Right cardiac atrium (tissue), 5 donors: ENCODE measurements at regions not wholly inside any gene's neighbourhood (a gene's known extent, or its start where the extent isn't known, plus 50 kb on each side); places are given as distances from the start of the nearest gene placed in this dataset.

Experiments
- ATAC-seq, 2 donors: fragments of 200-7000 bp; cut with Tn5 transposase; one replicate each; pipeline versions ENCODE4 v1.8.0 to v1.9.1; 2020; ENCODE audit warnings: moderate library complexity in 2 of 2, mild to moderate bottlenecking in 1 of 2
- DNase-seq, 3 donors: peaks; one replicate each; pipeline ENCODE4 v3.0.0-alpha.2; 2020
- H3K27ac ChIP-seq: one replicate; pipeline ENCODE4 v1.5.1; 2013; ENCODE audit warnings: mild to moderate bottlenecking, low read length, control low read depth, moderate library complexity
- H3K27me3 ChIP-seq: one replicate; pipeline ENCODE4 v1.6.1; 2013; ENCODE audit not compliant: control insufficient read depth, insufficient read depth
- H3K4me1 ChIP-seq: one replicate; pipeline ENCODE4 v1.6.1; 2013; ENCODE audit warnings: low read length; ENCODE audit not compliant: control insufficient read depth, insufficient read depth
- H3K4me3 ChIP-seq: one replicate; pipeline ENCODE4 v1.5.1; 2013; ENCODE audit warnings: low read length, control low read depth
- H3K9me3 ChIP-seq: one replicate; pipeline ENCODE4 v1.6.1; 2013; ENCODE audit warnings: low read length; ENCODE audit not compliant: control insufficient read depth
- WGBS: extraction: QIAGEN DNeasy Blood & Tissue Kit; methylation state at CpG from one replicate; pipeline ENCODE4 v1.1.7; 2013; 5-methylcytosine and 5-hydroxymethylcytosine counted together
- intact Hi-C, 4 donors: fragments of 100-400 bp; cut with DNase I; formaldehyde crosslinking; loops; one replicate each; pipeline versions ENCODE4 v1.11.0 to v1.14.0; 2022 to 2023
- donor health status: healthy with polysubstance abuse.
- donor health status: DM: no; HTN: yes; CAD: no.
- donor health status: DM: no; HTN: no; CAD: no.
- donor health status: DM: no; HTN: yes; CAD: no; lungs with severe emphysema.
- donor health status: DM: yes; HTN: yes; CAD: no.

DNA sequence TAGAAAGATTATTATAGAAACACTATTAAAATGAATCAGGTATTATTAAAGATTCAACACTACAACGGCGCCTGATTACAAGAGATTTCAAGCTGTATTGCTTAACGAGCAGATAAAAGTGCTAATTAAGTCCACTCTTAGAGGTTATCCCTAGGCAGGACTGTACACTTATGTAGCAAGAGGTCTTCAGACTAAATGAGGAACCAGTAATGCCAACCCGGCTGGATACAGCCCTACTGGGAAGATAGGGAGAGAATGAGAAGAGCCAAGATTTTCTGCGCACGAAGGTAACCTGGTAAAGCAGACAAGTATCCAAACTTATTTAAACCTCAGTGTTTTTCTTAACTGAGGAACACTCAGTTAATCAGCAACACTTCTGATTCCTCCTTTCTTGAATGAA is 115.7 kb upstream of the HIVEP3 start:
- H3K9me3 ChIP-seq: no peaks in the 10 kb centered on the region
- DNase-seq: peak in 1 of 3 donors; percentile 27
- no peak for ATAC-seq
- intact Hi-C loops: loop anchor here in 2 of 4 donors (10.0 kb wide), 2 partner anchors 110 to 220 kb away; no protein-coding TSS in a partner anchor
- no peaks in the 10 kb centered on the region for H3K27me3 ChIP-seq
- no peak overlapping the region for H3K27ac ChIP-seq
- H3K4me1 ChIP-seq: no peaks in the 10 kb centered on the region
- 57% methylated on average over 6 of the region's 6 CpGs for WGBS
- H3K4me3 ChIP-seq: peak overlapping the region; percentile 81

GRCh38 chr1:42033629-42034028 is 114.9 kb upstream of the HIVEP3 start:
- intact Hi-C loops: loop anchor here in 2 of 4 donors (10.0 kb wide), 2 partner anchors 109 to 219 kb away; no protein-coding TSS in a partner anchor

GRCh38 chr1:42017730-42018129 is 99.0 kb upstream of the HIVEP3 start:
- H3K9me3 ChIP-seq: no peaks in the 10 kb centered on the region
- intact Hi-C loops: no loop called here
- WGBS: 98% methylated on average over 3 of the region's 3 CpGs
- no peak for DNase-seq
- H3K4me3 ChIP-seq: no peak overlapping the region
- no peaks in the 10 kb centered on the region for H3K27me3 ChIP-seq
- ATAC-seq: no peak
- H3K4me1 ChIP-seq: peaks cover 4% of the 10 kb centered on the region
- H3K27ac ChIP-seq: no peak overlapping the region

More at GRCh38 chr1:42033629-42034028, 114.9 kb upstream of the HIVEP3 start:
- Histone ChIP-seq H3K4me1 (no peaks in the 10 kb centered on the region), H3K9me3 (no peaks in the 10 kb centered on the region), H3K4me3 (no peak overlapping the region), H3K27ac (no peak overlapping the region), H3K27me3 (no peaks in the 10 kb centered on the region)
- WGBS: 78% methylated on average over 1 of the region's 1 CpG
- ATAC-seq (no peak), DNase-seq (no peak)

DNA sequence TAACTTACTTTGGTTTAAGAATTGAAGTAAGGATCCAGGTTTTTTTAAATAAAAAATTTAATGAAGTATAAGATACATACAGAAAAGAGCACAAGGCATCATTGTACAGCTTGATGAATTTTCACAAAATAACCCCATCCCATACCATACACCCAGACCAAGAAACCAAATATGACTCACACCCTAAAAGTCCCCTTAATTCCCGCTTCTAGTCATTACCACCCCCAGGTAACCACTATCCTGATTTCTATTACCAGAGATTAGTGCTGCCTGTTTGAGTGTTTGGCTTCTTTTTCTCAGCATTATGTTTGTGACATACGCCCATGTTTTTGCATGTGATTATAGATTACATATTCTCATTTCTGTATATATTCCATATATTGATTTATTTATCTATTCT is 98.5 kb upstream of the HIVEP3 start:
- intact Hi-C loops: no loop called here
- WGBS: 95% methylated on average over 2 of the region's 2 CpGs
- no peaks in the 10 kb centered on the region for H3K9me3 ChIP-seq
- ATAC-seq (no peak), DNase-seq (no peak)
- peaks cover 4% of the 10 kb centered on the region for H3K4me1 ChIP-seq
- no peak overlapping the region for H3K4me3 ChIP-seq
- H3K27ac ChIP-seq: no peak overlapping the region
- no peaks in the 10 kb centered on the region for H3K27me3 ChIP-seq

DNA sequence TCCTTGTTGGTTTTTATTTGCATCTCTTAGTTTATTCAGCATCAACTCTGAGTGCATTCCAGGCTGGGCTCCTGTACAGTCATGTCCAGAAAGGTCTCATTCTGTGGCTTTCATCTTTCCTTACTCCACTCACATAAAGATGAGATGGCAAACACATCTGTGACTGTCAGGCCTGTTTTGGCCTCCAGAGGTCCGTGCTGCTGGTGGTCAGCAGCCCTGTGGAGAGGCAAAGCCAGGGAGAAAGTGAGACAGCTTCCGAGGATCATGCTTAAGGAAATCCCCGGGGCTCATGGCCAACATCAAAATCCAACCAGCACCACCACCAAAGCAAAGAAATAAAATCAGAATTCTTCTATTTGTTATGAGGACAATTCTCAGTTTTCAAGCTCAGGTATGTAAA is 96.1 kb upstream of the HIVEP3 start:
- intact Hi-C loops: no loop called here
- peaks cover 4% of the 10 kb centered on the region for H3K4me1 ChIP-seq
- no peak overlapping the region for H3K4me3 ChIP-seq
- DNase-seq (no peak), ATAC-seq (no peak)
- H3K27me3 ChIP-seq: no peaks in the 10 kb centered on the region
- 80% methylated on average over 3 of the region's 3 CpGs for WGBS
- no peaks in the 10 kb centered on the region for H3K9me3 ChIP-seq
- H3K27ac ChIP-seq: no peak overlapping the region

- H3K4me1 ChIP-seq: peaks cover 4% of the 10 kb centered on the region
- no peak overlapping the region for H3K4me3 ChIP-seq
- WGBS: 45% methylated on average over 7 of the region's 7 CpGs
Observed at GRCh38 chr1:42013881-42014470, 95.3 kb upstream of the HIVEP3 start.

GRCh38 chr1:42012852-42013251 is 94.1 kb upstream of the HIVEP3 start:
- no peak overlapping the region for H3K27ac ChIP-seq
- no peaks in the 10 kb centered on the region for H3K27me3 ChIP-seq
- intact Hi-C loops: no loop called here
- H3K9me3 ChIP-seq: no peaks in the 10 kb centered on the region
- no peak overlapping the region for H3K4me3 ChIP-seq
- H3K4me1 ChIP-seq: peaks cover 4% of the 10 kb centered on the region
- WGBS: 72% methylated on average over 1 of the region's 1 CpG
- ATAC-seq: no peak
- no peak for DNase-seq

More at GRCh38 chr1:42013881-42014470, 95.3 kb upstream of the HIVEP3 start:
- H3K27ac ChIP-seq: no peak overlapping the region
- ATAC-seq (no peak), DNase-seq (no peak)
- H3K27me3 ChIP-seq: no peaks in the 10 kb centered on the region
- no peaks in the 10 kb centered on the region for H3K9me3 ChIP-seq
- intact Hi-C loops: no loop called here

- H3K27me3 ChIP-seq: no peaks in the 10 kb centered on the region
- H3K4me3 ChIP-seq: no peak overlapping the region
- peaks cover 4% of the 10 kb centered on the region for H3K4me1 ChIP-seq
- ATAC-seq (no peak), DNase-seq (no peak)
- intact Hi-C loops: no loop called here
- no peaks in the 10 kb centered on the region for H3K9me3 ChIP-seq
- H3K27ac ChIP-seq: no peak overlapping the region
Observed at GRCh38 chr1:42010381-42010780, 91.7 kb upstream of the HIVEP3 start.

GRCh38 chr1:42008264-42008663 is 89.5 kb upstream of the HIVEP3 start:
- Histone ChIP-seq H3K27me3 (no peaks in the 10 kb centered on the region), H3K9me3 (no peaks in the 10 kb centered on the region), H3K4me1 (peaks cover 6% of the 10 kb centered on the region), H3K27ac (no peak overlapping the region), H3K4me3 (no peak overlapping the region)
- intact Hi-C loops: no loop called here
- DNase-seq (no peak), ATAC-seq (no peak)
- WGBS: 30% methylated on average over 2 of the region's 2 CpGs

GRCh38 chr1:42006836-42007235 is 88.1 kb upstream of the HIVEP3 start:
- Histone ChIP-seq H3K4me1 (peaks cover 8% of the 10 kb centered on the region), H3K4me3 (no peak overlapping the region), H3K27me3 (no peaks in the 10 kb centered on the region), H3K9me3 (no peaks in the 10 kb centered on the region), H3K27ac (no peak overlapping the region)
- intact Hi-C loops: no loop called here
- 29% methylated on average over 3 of the region's 3 CpGs for WGBS
- DNase-seq: no peak
- peak in 1 of 2 donors; percentile 18 for ATAC-seq

DNA sequence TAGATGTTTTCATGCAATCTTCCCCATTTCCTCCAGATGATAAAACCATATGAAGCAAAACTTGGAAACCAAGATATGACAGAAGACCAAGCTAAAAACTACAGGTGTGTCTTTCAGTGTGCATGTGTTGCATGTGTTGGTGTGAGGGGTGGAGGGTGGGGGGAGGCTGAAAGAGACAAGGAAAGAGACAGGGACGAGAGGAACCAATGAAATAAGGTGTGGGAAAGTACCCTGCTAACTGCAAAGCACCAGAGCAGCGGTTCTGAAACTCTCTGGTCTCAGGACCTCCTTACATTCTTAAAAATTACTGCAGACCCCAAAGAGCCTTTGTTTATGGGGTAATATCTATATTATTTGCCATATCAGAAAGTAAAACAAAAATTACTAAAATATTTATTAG is 87.4 kb upstream of the HIVEP3 start:
- ATAC-seq (no peak), DNase-seq (no peak)
- H3K27me3 ChIP-seq: no peaks in the 10 kb centered on the region
- H3K27ac ChIP-seq: no peak overlapping the region
- intact Hi-C loops: no loop called here
- 71% methylated on average over 2 of the region's 2 CpGs for WGBS
- H3K4me3 ChIP-seq: no peak overlapping the region
- H3K4me1 ChIP-seq: peaks cover 8% of the 10 kb centered on the region
- H3K9me3 ChIP-seq: no peaks in the 10 kb centered on the region

GRCh38 chr1:42005530-42005929 is 86.8 kb upstream of the HIVEP3 start:
- Histone ChIP-seq H3K27ac (no peak overlapping the region), H3K27me3 (no peaks in the 10 kb centered on the region), H3K4me1 (peaks cover 8% of the 10 kb centered on the region), H3K4me3 (no peak overlapping the region), H3K9me3 (no peaks in the 10 kb centered on the region)
- ATAC-seq (no peak), DNase-seq (no peak)
- WGBS: 85% methylated on average over 2 of the region's 2 CpGs
- intact Hi-C loops: no loop called here
